ENCODE measurements at regions not wholly inside any gene's neighbourhood (a gene's known extent, or its start where the extent isn't known, plus 50 kb on each side); places are given as distances from the start of the nearest gene placed in this dataset.

DNA sequence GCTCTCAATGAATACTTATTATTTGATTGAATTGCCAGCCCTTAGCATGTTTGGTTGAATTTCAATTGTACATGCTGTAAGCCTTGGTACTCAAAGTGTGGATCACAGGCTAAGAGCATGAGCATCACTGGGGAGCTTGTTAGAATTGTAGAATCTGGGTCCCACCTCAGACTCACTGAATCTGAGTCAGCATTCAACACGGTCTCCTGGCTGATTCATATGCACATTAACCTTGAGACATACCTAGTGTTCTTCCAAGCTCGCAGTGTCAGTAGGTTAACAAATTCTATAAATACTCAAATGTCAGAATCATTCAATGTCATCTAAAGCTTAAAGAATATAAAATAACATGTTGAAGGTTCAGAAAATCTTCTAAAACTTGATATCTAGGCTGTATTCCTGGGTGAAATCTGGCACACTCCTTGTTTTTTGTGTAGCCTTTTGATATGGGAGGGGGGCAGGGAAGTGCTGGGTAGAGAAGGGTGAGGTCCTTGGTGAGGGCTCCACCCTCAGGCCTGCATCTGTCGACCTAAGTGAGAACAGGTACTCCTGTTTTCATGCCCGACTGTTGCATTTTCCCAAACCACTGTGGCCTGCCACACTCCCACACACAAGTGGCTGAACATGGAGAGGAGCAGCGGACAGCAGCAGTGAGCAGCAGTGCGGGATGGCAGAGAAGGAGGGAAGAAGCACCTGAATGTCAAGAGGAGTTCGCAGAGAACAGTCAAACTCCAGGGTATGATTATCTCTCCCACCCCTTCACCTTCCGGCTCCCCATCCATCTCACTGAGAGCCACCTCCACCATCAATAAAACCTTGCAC, 529.6 kb upstream of the IGFBP7 start:
- no peak for DNase-seq (ENCODE audit: extremely low read depth, low read depth, low spot score)

DNA sequence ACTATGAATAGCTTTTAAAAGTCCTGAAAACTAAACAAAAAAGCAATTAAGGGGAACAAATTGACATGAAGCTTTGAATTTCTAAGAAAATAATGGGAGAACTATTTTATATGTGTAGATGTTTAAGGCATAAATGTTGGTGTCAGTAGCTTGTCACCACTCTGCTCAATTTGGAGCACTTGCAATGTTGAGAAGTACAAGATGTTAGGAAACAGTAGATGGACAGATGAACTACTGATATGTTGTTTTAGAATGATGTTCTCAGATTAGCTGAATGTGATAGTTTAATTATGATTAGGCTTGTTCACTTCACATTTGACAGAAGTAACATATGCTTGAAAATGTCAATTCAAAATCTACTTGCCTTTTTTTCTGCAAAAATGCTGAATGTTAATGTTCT, 525.7 kb upstream of the IGFBP7 start:
- no peak for DNase-seq (ENCODE audit: extremely low read depth, low read depth, low spot score)

DNA sequence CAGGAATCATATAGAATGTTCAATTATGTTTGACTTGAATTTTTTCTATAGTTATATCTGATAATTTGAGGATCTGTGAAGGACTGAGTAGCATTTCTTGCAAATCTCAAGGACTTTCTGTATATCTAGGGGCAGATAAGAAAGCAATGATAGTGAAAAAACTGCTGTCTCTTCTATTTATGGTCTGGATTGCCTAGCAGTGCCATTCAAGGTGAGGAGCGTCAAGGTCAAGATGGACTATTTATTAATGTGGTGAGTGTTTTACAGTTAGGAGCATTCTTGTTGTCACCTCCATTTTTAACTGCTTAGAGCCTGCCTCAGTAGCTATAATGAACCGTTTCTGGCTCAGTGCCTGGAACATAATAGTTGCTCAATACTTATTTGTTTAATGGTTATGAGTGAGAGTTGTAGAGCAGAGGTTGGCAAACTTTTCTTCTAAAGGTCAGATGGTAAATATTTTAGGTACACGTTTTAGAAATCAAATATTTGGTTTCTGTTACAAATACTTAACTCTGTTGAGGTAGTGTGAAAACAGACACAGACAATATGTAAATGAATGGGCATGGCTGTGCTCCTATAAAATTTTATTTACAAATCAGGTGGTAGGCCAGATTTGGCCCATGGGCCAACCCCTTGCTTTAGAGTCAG, 523.2 kb upstream of the IGFBP7 start:
- DNase-seq (ENCODE audit: extremely low read depth, low read depth, low spot score), result no peak

DNA sequence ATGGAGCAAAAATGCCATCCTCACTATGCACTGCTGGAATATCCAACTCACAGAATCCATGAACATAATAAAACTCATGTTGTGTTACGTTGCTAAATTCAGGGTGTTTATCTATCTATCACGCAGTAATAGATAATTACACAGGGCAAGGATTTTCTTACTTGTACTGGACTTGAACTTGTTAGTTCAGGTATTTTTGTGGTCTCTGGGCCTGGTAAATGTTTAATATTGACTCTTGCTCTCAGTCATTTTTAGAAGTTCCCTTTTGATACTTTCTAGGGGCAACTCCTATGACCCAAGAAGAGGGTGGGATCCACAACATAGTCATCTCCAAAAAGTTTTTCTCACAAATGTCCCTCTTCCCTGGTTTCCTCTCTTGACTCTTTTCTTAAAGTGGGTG, 522.4 kb upstream of the IGFBP7 start:
- DNase-seq (ENCODE audit: extremely low read depth, low read depth, low spot score), result no peak

DNA sequence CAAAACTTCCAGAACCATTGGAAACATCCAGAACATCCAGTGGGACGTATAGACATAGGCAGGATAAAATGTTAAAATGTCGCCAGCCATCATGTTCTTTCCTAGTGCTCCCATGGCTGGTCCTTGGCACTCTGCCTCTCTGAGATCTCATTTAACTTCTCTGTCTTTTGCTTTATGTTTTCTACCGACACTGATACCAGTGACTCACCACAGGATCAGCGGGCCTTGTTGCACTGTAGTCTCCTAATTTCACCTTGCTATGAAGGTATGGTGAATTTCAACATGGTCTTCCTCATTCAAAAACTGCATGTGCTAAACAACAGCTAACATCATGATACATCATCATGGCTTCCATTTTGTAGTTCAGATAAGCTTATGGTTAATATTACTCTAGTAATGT, 521.0 kb upstream of the IGFBP7 start:
- no peak for DNase-seq (ENCODE audit: extremely low read depth, low read depth, low spot score)

DNA sequence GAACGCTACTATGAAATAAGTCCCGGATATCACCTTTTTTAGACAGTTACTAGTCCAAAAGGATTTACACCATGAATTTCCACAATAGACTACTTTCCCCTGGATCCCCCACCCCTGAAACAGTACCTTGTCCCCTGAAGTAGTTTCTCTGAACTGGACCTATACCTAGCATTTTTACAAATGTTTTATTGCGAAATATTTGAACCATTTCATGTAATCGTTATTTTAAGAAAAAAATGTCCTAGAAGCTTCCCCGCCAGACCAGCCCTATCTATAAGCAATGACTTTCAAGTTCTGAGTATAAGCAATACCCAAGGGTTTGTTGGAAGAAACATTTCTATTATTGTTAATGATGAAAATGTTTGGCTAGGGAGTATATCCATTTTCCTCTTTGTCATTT, 517.8 kb upstream of the IGFBP7 start:
- no peak for DNase-seq (ENCODE audit: extremely low read depth, low read depth, low spot score)

DNA sequence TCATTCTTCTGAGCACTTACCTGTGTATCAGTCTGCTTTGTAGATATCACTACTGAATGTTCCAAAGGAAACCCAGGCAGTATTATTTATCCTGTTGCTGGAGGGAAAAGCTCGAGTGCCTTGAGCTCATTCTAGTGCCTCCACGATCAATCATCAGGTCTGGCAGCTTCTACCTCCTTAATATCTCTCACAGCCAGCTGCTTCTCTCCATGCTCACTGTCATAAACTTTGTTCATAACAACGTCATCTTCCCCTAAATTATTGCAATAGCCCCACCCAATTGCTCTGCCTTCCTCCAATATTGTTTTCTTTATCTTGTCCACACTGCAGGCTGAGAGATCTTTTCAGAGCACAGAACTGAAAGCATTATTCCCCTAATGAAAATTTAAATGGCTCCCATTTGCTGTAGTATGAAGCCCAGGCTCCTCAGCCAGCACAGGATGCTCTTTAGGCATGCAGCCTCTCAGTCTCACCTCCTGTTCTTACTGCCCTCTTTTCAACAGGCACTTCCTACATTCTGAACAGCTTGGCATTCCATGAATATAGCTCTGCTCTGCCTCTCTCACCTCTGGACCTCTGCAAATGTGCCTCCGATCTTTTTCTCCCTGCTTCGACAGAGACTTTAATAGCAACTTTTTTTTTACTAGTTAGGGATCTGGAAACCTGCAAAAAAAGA, 504.2 kb upstream of the IGFBP7 start:
- no peak for DNase-seq (ENCODE audit: extremely low read depth, low read depth, low spot score)

DNA sequence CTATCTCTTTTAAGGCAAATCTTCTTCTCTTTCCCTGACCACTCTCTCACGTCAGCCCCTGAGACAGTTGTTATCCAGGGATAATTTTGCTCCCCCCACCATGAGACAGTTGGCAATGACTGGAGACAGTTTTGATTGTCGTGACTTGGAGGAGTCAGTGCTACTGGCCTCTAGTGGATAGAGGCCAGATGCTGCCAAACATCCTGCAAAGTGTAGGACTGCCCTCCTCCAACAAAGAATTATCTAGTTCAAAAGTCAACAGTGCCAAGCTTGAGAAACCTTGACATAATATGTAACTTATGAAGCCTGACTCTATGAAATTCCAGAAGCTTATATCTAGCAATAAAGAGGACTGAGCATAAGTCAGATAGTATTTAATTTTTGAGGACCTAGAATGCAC, 502.1 kb upstream of the IGFBP7 start:
- no peak for DNase-seq (ENCODE audit: extremely low read depth, low read depth, low spot score)

DNA sequence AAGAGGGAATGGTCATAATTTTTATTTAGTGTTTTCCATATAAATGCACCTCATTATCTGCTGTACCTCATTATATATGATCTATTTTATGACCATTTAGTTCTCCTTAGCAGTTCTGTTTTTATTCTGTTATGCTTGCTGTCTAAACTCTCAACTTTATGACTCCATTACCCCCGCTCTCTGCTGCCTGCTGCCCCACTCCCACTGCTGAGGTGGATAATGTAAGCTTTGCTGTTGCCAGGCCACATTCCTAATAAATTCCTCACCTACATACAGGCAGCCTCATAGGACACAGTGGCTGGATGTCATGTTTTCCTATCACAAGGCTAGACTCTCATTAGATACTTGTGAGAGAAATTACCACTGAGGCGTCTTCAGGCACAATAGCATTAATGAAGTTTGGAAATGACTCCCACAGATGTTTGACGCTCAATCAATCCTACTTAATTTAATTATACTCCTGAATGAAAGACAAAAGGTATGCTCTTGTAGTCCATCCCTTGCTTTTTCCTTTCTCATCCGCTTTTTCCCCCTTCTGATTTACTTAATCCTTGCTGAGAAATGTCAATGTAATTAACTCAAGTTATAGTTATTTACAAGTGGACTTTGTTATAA, 497.5 kb upstream of the IGFBP7 start:
- no peak for DNase-seq (ENCODE audit: extremely low read depth, low read depth, low spot score)

DNA sequence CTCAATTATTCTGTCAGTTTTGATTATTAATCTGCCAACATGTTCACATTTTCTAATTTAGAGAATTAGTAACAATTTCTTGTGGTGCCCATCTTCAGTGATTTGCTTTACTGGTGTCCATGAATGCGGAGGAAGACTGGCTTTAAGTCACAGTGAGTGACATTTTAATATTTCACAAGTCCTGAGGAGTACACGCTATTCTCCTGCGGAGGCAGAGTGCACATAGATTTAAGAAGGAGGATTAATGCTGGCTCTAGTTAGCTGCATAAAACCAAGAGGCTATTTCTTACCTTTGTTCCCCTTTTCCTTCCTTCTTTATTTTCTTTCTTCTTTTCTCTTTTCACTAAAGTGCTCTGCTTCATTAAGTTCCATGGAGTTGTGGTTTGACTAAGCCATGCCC, 495.2 kb upstream of the IGFBP7 start:
- no peak for DNase-seq (ENCODE audit: extremely low read depth, low read depth, low spot score)

DNA sequence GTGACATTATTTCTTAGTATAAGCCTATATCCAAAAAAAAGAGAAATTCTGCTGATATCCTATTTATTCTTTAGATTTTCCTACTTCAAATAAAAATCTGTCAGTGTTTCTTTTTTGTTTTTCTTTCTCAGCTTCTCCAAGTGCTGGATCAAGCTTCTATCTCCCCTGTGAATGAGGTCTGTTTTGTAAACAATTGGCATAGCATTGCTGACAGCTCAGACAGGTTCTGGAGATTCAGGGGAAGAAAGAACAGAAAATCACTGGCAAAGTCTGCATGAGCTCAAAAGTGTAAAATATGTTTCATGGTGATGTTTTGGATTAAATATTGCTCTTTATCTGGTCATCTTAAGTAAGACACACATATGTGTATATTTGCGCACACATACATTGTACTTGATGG, 492.0 kb upstream of the IGFBP7 start:
- DNase-seq (ENCODE audit: extremely low read depth, low read depth, low spot score), result no peak

DNA sequence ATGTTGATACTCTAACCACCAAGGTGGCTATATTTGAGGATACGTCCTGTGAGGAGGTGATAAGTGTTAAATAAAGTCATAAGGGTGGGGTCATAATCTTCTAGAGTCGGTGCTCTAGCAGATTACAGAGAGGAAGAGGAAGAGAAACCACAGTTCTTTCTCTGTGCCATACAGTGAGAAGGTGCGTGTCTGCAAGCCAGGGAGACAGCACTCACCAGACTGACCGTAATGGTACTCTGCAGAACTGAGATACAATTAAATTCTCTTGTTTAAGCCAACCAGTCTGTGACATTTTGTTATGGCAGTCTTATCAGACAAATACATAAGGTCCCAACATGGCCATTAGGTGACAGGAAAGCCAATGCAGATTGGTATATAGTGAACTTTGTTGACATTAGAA, 480.9 kb upstream of the IGFBP7 start:
- no peak for DNase-seq (ENCODE audit: extremely low read depth, low read depth, low spot score)

DNA sequence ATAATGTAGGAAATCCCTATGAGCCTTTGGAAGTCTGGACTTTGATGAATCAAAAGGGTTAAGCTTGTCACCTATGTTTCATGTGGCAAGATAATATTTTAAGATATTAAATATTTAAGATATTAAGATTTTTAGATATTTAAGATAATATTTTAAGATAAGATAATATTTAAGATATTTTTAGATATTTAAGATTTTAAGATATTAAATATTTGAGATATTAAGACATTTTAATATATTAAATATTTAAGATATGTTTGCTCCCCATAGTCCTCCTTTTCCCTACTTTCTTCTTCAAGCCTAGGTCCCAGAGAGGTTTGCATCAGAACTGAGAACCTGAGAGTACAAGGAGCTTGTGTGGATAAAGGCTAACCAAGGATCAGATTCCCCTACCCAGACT, 478.4 kb upstream of the IGFBP7 start:
- DNase-seq (ENCODE audit: extremely low read depth, low read depth, low spot score), result no peak

DNA sequence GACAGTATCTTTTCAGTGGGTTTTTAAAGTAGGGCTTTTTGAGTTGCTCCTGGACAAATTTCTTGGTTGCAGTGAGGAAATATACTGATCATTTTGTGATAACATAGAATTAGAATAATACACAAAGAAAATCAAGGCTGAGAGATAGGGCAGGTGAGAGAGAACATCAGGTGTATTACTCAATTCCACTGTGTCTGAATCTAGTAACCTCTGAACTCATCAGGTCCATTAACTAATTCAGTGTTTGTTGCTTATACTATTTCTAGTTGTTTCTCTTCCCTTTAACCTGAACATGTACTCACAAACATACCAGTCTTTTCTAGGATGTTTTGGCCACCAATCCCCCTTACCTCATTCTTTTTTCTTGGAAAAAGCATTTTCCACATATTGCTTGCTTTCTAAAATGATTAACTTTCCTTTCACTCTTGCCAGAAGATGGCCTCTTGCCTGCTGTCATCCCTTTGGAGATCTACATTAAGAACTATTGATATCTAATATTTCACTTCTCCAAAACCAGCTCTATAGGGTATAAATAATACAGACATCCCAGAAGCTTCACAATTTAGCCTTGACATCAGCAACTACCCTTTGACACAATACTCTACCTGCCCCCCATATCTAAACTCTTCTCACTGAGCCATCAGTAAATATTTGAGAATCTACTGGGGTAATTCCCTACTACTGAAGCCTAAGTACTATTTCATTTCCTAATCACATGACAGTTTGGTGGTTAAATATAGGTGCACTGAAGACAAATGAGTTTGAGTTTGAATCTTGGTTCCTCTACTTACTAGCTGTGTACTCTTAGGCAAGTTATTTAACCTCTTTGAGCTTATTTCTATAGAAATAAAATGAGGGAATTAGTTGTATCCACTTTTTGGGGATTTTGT, 470.8 kb upstream of the IGFBP7 start:
- DNase-seq (ENCODE audit: extremely low read depth, low read depth, low spot score), result no peak

DNA sequence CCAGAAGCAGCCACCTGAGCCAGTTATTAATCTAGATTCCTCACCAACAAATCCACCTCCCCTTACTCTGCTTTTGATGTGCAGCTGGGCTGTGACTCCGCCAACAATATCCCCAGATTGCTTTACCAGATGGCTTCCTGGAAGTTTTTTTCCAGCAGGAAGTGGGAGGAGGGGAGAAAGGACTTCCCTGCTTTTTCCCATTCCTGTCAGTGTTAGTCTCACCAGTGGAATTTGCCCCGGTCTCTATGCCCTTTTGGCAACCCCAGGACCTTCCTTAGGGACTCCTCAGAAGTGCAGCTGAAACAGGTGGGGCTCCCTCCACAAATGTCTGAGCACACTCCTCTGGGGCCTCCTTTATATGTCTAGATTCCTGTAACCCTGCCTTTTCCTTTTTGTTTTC, 465.2 kb upstream of the IGFBP7 start:
- DNase-seq (ENCODE audit: extremely low read depth, low read depth, low spot score), result no peak

DNA sequence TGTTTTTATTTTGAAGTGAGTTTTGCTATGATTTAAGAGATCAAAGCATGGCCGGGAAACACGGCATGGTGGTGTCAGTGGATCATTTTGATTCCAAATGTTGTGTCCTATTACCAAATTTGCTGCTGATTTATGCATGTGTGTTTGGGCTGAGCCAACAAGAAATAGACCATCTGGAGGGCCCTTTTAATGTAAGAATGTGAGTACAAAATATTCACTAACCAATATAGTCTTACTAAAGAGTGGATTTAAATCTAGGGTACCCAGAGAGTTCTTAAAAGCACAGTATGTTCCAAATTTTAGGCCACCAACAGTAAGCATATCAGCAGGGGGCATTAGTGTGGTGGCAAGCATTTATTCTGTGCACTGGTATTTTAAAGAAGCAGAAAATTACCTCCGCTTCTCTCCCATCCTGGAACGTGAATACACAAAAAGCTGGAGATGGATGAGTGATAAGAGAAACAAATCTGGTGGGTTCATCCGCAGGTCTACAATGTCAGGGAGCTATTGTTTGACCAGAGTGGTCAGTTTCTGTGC, 444.4 kb upstream of the IGFBP7 start:
- DNase-seq (ENCODE audit: extremely low read depth, low read depth, low spot score), result no peak

DNA sequence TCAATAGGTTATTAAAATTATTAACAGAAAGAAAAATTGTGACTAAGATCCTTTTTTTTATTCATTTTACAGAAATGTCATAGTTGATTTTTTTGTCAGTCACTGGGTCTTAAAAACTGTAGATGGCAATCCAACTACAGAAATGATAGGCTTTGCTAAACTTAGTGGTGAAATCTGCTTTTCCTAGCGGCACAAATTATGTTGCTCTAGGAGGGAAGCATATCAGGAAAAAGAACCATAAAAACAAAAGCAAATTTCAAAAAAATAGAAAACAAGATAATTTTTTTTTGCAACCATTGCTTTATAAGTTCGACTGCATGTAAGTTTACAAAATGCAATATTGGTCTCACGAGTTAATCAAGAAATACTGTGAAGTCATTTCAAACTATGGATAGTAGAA, 443.5 kb upstream of the IGFBP7 start:
- no peak for DNase-seq (ENCODE audit: extremely low read depth, low read depth, low spot score)

DNA sequence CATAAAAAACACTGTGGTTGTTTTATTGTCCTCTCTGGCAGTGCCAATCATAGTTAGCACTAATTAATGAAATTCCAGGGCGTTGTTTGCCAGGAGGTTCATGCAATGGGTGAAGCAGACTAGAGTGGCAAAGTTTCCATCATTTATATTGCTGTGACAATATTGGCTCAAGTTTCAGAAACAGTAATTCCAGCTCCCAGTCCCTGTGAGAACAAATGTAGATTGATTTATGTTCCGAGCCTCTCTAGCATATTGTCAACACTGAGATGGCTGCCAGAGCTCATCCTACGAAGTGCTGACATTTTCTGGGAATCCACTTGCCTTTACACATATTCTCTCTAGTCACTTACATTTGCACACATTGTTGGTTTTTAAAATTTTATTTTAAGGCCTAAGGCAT, 440.0 kb upstream of the IGFBP7 start:
- no peak for DNase-seq (ENCODE audit: extremely low read depth, low read depth, low spot score)

DNA sequence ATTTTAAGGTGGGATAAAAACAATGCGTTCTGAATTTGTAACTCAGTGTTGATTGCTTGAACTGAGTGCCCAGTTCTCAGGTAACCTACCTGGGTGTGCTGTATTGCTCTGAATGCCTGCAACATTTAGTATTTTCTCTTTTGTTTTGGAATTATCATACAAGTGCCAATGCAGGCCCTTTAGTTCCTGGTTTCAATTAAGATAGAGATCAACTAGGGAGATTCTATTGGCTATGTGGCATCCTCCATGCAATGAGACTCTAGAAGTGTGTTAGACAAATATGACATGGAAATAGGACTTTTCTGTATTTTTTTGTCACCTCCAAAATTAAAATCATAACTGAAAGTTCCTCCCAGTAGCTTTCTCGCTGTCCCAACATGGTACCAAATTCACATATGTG, 438.7 kb upstream of the IGFBP7 start:
- DNase-seq (ENCODE audit: extremely low read depth, low read depth, low spot score), result no peak

Measured in glomerular endothelial cell (primary cell).